Hematopoietic multipotent progenitor cell treated with erythropoietin and hydrocortisone succinate and interleukin-3 and kit ligand, for 4 days (in vitro differentiated cells): ENCODE measurements at regions not wholly inside any gene's neighbourhood (a gene's known extent, or its start where the extent isn't known, plus 50 kb on each side); places are given as distances from the start of the nearest gene placed in this dataset.

ENCODE experiments used
- DNase-seq: peaks from one replicate; pipeline ENCODE4 v3.0.0-alpha.2; 2015

DNA sequence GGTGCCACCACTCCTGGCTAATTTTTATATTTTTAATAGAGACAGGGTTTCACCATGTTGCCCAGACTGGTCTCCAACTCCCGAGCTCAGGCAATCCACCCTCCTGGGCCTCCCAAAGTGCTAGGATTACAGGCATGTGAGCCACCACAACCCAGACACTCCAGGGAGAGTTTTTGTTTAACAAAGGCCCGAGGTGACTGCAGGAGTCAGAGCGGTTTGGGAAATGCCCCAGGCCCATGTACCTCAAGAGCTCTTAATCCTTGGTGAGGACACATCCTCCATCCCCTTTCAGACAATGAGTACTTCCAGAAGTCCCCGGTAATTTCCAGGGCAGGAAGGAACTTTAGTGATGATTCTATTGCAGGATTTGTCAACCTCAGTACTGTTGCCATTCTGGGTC, 176.0 kb downstream of the ESRRB start:
- DNase-seq: no peak

DNA sequence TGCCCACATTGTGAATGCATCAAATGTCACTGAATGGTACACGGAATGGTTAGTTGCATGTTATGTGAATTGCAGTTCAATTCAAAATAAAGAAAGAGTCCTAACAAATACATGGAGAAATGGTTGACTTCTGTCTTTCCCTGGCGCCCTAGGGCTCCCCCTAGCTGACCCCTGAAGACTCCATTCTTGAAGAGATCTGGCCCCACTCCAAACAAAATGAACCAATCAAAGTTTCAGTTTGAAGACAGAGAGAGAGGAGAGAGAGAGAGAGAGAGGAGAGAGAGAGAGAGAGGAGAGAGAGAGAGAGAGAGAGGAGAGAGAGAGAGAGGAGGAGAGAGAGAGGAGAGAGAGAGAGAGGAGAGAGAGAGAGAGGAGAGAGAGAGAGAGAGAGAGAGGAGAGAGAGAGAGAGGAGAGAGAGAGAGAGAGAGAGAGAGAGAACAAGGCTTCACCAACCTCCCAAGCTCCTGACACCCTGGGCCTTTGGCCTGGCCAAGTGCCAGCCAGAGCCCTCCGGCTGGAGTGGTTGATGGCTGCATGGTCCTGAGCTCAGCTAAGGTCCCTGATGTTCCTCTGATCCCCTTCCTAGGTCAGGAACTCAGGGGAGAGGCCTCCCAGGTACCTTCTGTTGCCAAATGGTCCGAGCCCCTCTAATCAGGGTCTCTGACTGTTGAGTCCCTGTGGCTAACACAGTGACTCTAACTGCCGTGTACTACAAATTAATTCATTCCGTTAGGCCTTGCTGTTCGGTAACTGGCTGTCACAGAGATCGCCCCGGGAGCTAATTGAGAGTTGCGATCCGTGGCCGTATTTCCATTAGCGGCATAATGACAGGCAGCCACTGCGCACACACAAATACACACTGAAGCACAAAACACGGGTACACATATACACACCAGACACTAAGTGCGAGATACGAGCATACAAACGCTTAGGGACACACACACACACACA, 188.8 kb downstream of the ESRRB start:
- DNase-seq: peak; percentile 53

DNA sequence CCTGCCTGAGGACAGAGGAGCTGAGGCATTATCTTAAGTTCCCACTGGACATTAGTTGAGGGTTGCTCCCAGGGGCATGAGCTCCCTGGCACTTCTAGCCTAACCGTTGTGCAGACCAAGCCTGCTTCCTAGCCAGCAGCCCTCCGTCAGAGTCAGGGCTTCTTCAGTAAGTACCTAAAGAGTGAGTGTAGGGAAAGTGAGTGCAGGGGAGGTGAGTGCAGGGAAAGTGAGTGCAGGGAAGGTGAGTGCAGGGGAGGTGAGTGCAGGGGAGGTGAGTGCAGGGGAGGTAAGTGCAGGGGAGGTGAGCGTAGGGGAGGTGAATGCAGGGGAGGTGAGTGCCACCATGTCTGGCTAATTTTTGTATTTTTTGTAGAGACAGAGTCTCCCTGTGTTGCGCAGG, 190.5 kb downstream of the ESRRB start:
- DNase-seq: no peak

DNA sequence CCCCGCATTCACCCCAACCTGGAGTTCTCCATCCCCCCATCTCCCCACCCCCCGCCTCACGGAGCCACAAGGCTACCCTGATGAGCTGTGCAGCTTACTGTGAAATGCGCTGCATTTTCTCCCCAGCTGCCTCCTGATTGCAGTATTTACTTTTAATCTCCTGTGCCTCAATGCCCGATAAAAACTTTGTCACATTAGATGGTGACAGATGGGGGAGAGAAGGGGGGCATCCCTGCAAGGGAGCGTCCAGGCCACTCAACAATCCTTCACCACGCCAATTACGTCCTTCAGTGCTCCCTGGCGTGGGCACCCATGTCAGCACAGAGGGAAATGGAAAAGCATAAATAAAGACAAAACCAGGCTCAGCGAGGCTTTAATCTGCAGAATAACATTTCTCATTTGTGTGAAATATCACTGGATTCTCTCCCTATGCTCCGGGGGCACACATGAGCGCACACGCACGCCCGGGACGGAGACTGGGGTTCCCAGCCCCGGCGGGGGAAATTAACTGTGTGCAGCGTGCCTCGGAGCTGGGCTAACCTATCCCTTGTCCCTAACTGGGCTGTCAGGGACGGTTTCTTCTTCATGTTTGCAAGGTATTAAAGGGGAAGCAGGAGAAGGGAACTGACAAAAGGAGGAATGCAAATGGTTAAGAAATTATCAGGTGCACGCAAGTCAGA, 186.7 kb upstream of the VASH1 start:
- DNase-seq: no peak

DNA sequence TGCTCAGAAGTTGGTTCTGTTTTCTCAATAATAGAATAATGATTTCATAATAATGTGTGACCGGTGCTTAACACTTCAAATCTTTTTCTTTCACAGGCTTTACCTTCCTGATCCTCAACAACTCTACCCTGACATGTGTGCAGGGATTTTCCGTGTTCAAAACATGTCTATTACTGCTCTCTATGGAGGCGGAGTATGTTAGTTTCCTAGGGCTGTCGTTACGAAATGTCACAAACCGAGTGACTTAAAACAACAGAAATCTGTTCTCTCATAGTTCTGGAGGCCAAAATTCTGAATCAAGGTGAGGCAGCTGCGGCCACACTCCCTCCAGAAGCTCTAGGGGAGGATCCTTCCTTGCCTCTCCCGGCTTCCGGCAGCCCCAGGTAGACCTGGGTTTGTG, 186.2 kb upstream of the VASH1 start:
- DNase-seq: no peak

DNA sequence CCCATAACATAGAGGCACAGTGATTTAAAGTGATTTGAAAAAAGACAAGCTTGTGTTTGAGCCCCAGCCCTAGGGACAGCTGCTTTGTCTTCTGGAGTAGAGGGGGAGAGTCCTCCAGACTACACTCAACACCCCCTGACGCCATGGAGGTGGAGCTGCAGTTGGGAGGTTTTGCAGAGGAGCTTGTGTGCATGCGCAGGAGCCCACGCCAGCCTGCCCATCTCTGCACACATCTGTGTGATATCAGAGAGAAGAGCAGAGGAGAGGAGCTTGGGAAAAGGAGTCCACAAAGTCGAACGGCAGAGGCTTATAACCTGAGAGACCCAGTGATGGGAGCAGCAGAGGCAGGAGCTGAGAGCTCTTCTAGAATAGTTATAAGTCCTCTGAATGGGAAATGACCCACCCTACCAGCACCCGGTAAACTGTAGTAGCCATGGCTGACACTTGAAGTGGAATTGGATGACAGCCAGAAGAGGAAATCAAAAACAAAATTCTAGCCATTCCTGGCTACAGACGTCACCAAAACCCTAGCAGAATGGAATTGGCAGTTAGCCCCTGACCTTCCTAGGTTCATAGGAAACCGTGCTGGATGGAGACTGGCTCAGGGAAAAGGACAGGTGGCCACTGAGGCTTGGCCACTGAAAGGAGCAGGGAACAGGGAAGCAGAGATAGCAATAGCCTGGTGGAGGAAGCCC, 185.1 kb upstream of the VASH1 start:
- no peak for DNase-seq

DNA sequence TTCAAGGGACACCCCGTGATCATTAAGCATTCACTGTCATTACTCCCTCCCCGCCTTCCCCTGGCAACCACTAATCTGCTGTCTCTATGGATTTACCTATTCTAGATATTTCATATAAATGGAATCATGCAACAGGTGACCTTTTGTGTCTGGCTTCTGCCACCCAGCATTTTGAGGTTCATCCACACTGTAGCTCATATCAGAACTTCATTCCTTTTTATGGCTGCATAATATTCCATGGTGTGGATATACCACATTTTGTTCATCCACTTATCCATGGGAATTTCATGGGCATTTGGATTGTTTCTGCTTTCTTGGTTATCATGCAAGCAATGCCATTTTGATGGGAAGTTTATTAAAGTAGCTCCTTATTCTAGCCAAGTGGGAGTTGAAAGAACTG, 184.2 kb upstream of the VASH1 start:
- no peak for DNase-seq

DNA sequence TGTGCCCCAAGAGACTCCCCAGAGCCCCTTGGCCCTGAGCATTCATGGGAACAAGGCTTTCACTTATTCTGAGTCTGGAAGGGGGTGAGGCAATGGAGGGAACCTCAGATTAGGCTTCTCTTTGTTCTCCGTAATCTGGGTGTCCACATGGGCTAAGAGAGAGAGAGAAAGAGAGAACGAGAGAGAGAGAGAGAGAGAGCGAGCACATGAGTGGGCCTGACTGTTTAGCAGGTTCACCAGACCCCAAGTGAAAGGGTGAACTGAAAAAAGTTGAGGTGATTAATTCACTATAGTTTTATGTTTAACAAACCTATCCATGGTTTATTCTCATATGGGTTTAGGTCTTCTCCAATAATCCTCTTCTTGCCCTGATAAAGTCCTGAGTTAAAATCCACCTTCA, 183.4 kb upstream of the VASH1 start:
- no peak for DNase-seq

DNA sequence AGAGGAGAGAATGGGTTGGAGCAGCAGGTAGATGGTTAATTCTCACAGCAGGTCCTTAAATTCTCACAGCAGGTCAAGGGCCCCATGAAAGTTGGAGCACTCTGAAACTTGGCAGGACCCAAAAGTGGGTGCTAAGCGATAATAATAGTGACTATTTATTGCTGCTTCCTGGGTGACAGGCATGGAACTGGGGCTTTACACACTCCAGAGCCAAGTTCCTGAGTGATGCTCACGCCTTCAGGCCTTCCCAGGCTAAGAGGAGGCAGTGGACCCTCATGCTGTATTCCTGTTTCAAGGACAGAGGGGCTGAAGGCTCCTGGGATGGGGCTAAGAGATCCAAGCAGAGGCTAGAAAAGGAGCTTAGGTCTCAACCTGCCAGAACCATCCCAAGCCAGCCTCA, 180.9 kb upstream of the VASH1 start:
- no peak for DNase-seq

DNA sequence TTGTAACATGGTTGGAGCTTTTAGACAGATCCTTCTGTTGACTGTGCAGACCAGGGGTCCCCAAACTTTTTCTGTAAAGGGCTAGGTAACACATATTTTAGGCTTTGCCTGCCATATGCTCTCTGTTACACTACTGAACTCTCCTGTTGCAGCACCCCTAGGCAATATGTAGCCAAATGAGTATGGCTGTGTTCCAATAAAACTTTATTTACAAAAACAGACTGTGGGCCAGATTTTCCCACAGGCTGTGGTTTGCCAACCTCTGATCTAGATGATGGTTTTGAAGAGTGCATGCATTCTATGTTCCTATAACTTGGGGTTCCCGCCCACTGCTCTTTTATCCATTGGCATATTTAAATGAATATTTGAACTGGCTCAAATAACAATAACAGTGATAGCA, 180.3 kb upstream of the VASH1 start:
- no peak for DNase-seq

DNA sequence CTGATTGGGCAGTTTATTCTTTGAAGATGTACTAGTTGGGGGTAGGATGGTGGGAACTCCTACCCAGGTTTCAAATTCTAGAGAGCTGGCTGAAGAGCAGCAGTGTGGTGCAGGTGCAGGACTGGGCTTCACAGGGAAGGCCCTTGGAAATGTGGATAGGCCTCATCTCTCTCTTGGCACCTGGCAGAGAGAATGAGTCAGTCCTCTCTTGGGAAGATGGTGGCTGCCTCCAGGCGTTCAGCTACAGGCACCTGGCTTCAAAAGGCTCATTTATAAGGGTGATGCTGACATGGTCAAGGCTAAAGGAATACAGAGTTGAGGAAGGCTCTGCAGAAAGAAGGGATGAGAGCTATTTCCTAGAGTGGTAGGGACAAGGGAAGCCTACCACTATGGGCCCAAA, 179.7 kb upstream of the VASH1 start:
- no peak for DNase-seq

DNA sequence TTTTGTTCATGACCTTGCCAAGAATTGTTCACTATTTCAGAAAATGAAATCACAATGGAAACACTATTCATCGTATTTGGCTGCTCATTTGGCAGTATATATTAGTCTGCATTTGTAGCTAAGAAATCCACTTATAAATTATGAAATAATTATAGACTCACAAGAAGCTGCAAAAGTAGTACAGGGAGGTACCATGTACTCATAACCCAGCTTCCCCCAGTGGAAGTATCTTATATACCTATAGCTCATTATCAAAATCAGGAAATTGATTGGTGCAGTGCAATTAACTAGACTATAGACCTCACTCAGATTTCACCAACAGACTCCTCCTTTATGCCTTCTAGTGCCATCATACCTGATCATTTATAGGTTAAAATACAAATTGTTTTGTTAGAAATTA, 178.8 kb upstream of the VASH1 start:
- DNase-seq: no peak

DNA sequence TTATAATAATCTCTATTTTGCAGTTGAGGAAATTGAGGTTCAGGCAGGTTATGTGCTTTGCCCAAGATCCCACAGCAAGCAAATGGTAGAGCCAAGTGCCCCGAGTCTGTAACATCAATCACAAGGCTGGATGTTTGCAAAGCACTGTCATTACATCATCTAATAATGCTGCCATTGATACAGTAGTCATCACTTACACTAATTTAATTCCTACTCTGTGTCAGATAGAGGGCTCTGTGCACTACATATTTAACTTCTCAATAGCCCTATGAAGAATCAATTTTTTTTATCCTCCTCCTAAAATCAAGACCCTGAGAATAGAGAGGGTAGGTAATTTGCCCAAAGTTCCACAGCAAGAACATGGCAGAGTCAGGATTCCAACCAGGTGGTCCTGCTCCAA, 178.1 kb upstream of the VASH1 start:
- DNase-seq: no peak

DNA sequence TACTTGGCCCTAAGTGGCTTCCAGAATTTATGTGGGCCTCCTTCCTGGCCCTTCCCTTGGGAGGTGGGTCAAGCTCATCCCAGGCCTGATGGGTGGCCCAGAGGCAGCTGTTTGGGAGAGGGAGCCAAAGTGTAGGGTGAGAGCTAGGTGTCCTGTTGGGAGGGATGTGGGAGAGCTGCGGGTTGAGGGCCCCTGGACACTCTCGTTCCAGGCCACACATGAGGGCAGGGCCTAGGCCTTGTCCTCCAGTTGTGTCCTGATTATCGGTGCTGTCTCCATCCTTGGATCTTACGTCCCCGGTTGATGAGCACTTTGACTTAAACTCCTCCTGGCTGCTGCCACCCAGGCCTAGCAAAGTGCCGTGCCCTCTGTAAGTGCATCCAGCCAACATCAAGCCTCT, 177.5 kb upstream of the VASH1 start:
- DNase-seq: no peak

DNA sequence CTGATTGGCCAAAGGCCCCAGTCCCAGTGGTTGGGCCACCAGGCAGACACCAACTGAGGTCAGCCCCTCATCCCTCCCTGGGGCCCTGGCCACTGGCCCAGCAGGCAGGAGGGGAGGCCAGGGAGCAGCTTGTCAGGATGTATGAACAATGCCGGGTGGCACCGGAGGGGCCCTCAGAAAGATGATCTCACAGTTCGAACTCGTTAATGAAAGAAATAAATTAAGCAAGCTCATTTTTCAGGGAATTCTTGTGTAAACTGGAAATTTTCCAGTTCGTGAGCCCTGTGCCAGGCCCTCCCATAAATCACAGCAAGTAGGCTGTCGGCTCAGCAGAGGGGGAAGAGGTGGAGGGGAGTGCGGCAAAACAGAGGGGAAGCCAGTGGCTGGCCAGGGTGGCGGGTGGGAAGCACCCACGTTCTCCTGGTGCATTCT, 177.0 kb upstream of the VASH1 start:
- no peak for DNase-seq

DNA sequence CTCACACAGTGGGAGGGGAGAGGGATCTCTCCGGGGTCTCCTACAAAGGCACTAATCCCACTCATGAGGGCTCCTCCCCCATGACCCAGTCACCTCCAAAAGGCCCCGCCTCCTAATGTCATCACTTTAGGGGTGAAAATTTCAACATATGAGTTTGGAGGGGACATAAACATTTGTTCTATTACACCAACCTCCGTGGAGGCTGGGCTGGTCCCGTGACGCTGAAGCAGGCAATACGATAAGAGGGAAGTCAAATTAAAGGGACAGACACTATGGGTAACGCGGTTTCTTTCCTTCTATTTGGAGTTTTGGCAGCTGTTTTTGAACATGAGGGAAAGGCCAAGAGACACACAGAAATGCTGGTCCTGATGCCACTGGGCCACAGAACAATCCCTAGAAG, 175.7 kb upstream of the VASH1 start:
- peak; percentile 22 for DNase-seq

DNA sequence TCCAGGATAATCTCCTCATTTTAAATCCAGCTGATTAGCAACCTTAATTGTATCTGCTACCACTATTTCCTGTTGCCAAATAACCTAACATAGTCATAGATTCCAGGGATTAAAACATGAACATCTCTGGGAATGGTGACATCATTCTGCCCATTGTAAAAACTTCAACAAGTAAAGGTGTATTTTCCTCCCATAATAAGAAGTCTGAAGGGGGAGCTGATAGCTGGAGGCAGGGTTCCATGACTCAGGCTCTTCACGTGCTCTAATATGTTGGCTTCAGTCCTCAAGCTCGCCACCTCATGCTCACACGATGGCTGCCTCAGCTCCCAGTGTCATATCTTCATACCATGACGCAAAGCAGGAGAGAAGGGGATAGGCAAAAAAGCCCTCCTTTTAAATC, 172.0 kb upstream of the VASH1 start:
- DNase-seq: no peak

DNA sequence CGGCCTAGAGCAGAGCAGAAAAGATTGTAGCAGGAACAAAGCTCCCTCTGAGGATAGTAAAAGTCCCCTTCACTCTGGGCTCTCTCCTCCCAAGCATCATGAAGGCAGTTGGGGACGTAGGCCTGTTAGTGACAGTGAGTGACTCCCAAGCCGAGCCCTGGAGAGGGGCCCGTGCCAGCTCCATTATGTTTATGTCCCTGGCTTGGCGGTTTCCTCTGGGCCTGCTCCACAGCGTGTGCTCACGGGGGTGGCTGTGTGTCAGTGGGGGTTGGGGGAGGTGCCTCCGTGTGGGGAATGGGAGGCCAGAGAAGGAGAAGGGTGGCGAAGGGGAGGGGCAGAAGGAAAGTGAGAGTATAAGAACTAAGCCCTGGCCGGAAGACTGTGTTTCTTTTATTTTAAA, 170.0 kb upstream of the VASH1 start:
- no peak for DNase-seq

DNA sequence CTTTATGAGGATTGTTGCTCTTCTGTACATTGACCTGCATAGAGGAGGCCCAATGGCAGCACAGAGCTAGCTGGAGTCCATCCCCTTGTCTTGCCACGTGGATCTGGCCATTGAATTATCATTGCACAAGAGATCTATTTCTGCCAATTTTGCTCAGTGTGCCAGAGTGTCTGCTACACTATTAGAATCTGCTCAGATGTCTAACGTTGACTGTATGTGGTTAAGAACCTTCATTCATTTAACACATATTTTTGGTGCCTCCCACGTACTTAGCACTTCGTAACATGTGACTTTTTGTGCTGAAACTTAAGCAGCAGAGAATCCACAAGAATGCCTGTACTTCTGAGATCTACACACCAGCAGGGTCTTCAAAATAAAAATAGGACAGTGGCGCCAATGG, 166.0 kb upstream of the VASH1 start:
- DNase-seq: no peak

DNA sequence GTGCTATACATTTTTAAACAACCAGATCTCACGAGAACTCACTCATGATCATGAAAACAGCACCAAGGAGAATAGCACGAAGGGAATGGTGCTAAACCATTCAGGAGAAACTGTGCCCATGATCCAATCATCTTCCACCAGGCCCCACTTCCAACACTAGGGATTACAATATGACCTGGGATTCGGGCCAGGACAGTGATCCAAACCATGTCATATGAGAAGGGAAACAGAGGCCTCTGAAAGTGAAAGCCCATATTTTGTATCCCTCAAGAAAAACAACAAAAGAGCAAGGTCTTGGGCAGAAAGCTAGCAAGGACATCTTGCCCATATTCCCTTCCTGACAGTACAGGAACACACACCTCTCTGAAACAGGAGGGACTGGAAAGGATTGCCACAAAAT, 163.9 kb upstream of the VASH1 start:
- DNase-seq: no peak

DNA sequence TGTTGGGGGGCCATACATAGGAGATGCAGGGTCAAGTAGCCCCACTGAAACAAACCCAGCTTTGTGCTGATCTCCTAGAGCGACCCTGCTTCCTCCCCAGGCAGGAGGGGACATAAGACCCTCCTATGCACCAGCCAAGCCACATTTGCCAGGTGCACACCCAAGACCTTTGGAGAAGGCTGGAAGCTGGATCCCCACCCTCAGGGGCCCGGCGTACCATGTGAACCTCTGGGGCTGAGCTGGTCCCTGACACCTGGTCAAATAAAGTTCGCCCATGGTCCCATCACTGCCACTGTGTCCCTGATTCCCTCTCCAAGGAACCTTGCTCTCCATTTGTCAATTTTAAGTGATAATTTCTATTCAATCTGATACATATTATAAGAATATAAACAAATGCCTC, 162.1 kb upstream of the VASH1 start:
- no peak for DNase-seq

DNA sequence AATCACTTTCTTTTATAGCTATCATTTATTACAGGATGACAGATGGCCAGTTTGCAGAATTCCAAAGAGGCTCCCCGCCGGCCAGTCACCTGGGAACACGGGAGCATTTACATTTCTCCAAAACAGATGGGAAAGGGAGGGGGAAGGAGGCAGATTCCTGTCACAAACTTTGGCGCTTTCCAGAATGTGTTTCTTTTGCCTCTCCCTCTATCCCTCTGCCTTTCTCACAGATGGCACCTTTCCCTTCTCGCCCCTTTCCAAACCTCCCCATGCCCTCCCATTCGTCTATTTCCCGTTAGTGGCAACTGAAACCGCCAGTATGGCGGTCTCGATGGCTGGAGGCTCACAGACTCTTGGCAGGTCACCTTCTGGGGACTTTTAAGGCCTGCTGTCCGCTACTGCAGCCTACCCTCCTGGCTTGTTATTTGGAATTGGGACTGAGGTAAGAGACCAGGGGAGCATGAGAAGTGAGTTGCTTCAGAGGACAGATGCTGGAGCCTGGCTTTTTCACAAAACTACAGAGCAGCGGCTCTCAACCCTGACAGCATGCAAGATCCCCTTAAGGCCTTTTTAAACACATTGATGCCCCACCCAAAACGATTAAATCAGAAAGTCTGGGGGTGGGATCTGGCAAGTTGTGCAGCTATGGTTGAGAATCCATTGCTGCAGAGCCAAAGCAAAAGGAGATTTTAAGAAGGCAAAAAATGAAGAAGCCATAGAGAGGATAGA, 161.5 kb upstream of the VASH1 start:
- DNase-seq: no peak

DNA sequence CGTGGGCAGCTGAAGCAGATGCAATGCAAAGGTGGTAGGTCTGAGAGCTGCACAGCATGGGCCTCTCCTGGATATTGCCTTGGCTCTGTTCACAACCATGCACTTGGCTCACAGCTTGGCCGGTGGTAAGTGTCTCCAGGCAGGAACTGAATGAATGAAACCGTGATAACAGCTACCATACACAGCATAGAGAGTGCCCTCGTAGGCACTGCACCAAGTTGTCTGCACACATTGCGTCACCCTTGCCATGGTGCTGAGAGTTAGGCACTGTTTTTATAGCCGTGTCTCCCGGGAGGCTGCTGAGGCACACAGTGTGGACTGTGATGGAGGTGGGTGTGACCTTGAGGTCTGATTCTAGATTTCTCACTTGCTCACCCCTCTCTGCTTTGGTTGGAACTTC, 157.6 kb upstream of the VASH1 start:
- no peak for DNase-seq
